G401 (cell line): ENCODE measurements at regions not wholly inside any gene's neighbourhood (a gene's known extent, or its start where the extent isn't known, plus 50 kb on each side); places are given as distances from the start of the nearest gene placed in this dataset.

Source experiments
- DNase-seq: peaks from one replicate; pipeline ENCODE4 v3.0.0-alpha.2; 2015; ENCODE audit warnings: low spot score
- in situ Hi-C: cut with HindIII; loops from 2 replicates; pipeline ENCODE4 v1.10.0; 2016; ENCODE audit warnings: low sequenced_read_pairs, mixed read lengths

DNA sequence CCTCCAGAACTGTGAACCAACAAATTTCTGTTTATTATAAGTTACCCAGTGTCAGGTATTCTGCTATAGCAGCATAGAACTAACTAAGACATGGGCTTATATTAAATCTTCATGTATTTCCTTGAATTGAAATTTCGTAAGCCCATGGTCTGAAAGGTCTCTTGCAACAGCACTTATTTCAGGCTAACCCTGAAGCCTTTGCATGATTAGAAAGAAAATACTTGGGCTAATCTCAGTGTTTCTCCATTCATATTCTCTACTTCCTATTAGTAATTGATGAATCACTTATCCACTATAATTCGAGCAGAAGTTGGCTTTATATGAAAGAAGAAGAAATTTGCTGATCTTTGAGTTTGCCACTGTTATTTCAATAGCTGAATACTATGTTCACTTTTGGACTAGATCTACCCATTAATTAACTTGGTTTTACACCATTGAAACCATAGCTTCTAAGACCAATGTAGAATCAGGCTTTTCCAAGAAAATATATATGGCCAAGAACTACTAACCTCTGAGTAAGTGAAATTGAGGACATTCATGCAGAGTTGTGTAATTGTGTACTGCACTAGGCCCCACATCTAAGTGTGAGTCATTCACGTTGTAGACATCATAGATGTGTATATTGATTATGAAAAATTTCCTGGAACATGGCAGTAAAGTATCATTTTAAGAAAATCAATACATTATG is 731.6 kb downstream of the SOCS6 start:
- in situ Hi-C loops: no loop called here

GRCh38 chr18:71018816-71019215 is 730.0 kb downstream of the SOCS6 start:
- no peak for DNase-seq
- in situ Hi-C loops: no loop called here

More for the DNA sequence above, 731.6 kb downstream of the SOCS6 start:
- no peak for DNase-seq

- in situ Hi-C loops: no loop called here
- no peak for DNase-seq
Measured at GRCh38 chr18:71012789-71013188, 723.9 kb downstream of the SOCS6 start.

DNA sequence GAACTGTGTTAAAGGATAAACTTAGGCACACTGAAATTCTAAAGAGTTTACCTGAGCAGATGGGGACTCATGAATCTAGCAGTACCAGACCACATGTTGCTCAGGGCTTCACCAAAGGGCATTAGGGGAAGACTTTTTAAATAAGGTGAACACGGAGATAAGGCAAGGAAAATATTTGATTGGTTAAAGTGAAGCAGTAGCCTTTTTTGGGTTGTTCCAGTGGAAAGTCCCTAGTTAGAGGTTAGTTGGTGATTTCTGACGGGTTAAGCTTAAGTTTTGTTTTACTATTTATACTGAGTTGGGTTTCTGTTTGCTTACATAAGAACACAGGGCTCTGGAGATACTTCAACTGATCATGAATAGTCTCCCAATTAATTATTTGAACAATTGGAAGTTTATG is 722.5 kb downstream of the SOCS6 start:
- no peak for DNase-seq
- in situ Hi-C loops: no loop called here

DNA sequence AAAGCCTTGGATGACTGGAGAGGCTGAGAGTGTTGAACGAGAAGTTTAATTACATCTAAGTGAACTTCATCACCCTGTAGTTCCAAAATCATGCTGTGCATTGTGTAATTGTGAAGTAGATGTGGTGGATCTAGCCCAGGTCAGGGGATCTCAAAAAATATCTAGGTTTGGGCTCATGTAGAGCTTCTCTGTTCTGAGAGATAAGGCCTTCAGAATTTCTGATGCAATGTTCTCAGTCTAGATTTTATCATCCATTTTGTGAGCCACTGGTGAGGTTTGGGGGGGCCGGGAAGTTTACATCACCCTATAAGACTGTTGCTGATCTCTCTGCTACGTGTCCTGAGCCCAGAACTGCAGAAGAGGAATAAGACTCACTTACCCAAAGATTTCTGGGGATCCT is 719.4 kb downstream of the SOCS6 start:
- in situ Hi-C loops: no loop called here
- DNase-seq: no peak

- in situ Hi-C loops: no loop called here
Measured at GRCh38 chr18:71001597-71001996, 712.8 kb downstream of the SOCS6 start.

GRCh38 chr18:70998490-70998889 is 709.6 kb downstream of the SOCS6 start:
- in situ Hi-C loops: no loop called here
- no peak for DNase-seq

More at GRCh38 chr18:71001597-71001996, 712.8 kb downstream of the SOCS6 start:
- DNase-seq: no peak

GRCh38 chr18:70994116-70994515 is 705.3 kb downstream of the SOCS6 start:
- no peak for DNase-seq
- in situ Hi-C loops: no loop called here

- DNase-seq: no peak
- in situ Hi-C loops: no loop called here
Measured at GRCh38 chr18:70991577-70991976, 702.7 kb downstream of the SOCS6 start.

GRCh38 chr18:70985948-70986347 is 697.1 kb downstream of the SOCS6 start:
- no peak for DNase-seq
- in situ Hi-C loops: no loop called here

- in situ Hi-C loops: no loop called here
- no peak for DNase-seq
Measured at GRCh38 chr18:70982292-70982691, 693.4 kb downstream of the SOCS6 start.

GRCh38 chr18:70981400-70982140 is 692.7 kb downstream of the SOCS6 start:
- no peak for DNase-seq
- in situ Hi-C loops: no loop called here

DNA sequence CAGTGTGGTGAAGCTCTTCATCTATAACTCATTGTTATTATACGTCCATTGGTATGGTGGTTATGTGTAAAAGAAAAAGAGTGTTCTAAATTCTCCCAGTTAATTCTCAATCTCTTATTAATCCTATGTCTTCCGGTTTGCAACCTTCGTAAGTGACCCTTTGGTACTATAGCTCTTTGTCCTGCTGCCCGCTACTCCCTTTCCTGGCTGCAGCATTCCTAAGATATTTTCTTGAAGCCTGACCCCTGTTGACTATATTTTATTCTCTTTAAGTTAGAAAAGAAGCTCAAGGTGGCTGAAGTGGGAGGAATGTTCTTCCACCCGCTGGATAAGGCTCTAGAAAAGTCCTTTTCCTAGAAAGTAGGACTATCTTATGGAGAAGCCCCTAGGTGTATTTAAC is 684.8 kb downstream of the SOCS6 start:
- in situ Hi-C loops: no loop called here
- DNase-seq: no peak

GRCh38 chr18:70966419-70966818 is 677.6 kb downstream of the SOCS6 start:
- no peak for DNase-seq
- in situ Hi-C loops: no loop called here

DNA sequence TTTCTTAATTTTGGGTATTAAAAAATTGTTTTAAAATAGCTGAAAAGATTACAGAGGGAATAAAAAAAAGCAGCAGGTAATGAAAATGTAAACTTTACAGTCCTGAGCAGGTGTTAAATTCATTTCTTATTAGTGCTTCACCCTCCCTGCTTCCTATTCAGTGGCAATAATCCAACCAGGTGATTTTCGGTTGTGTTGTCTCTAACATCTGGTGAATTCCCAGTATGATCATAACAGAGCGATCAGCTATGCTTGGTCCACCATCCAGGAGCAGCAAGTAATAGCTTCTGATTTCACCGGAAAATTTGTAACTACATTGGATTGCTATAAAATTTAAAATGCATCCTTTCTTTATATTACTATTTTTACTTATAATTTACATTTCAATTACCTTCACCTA is 673.1 kb downstream of the SOCS6 start:
- in situ Hi-C loops: no loop called here
- no peak for DNase-seq

DNA sequence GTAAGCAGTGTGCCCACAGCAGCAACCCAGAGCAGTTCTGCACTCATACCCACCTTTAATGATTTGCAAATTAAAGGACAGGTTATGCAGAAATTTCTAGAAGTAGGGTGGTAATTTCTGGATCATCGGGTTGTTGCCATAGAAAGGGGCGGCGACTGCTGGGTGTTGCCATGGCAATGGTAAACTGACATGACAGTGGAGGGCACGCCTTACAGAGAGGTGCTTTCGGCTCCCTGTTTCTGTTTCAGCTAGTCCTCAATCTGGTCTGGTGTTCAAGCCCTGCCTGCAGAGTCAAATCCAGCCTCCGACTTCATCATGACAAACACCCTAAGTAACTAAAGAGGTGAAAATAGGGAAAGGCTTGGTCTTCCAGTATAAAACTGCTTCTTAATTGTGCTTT is 667.7 kb downstream of the SOCS6 start:
- in situ Hi-C loops: no loop called here
- no peak for DNase-seq

- DNase-seq: no peak
- in situ Hi-C loops: no loop called here
Measured at GRCh38 chr18:70936160-70936559, 647.3 kb downstream of the SOCS6 start.

DNA sequence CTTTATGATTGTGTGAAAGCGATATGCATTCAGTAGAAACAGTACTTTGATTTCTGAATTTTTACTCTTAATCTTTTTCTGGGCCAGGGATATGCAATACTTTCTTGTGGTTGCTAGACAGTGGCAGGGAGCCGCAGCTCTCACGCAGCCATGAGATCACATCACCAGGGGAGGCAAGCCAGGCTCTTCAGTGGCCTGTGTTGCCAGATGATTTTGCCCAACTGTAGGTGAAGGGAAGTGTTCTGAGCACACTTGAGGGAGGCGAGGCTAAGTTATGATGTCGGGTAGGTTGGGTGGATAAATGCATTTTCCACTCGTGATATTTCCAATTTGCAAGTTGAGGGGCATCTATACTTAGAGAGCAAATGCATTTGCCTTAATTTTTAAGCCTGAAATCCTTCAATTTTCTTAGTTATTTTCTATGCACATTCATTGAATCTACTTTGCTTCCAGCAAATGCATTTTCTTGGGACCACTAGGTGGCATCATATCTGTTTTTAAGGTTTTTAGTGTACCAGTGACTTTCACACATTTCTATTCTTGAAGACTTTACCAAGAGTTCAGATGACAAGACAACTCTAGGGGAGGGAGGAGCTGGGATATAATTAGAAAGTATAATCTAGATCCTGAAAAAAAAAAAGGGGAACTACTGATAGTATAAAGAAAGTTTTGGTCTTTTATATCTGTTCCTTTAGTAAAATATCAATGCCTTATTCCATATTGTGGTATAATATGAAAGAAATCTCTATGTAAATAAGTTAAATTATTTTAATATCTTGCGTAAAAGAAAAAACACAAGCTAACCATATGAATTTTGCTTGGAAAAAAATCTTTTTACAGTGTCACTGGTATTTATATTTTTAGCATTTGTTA is 643.3 kb downstream of the SOCS6 start:
- in situ Hi-C loops: no loop called here
- peak; percentile 44 for DNase-seq

DNA sequence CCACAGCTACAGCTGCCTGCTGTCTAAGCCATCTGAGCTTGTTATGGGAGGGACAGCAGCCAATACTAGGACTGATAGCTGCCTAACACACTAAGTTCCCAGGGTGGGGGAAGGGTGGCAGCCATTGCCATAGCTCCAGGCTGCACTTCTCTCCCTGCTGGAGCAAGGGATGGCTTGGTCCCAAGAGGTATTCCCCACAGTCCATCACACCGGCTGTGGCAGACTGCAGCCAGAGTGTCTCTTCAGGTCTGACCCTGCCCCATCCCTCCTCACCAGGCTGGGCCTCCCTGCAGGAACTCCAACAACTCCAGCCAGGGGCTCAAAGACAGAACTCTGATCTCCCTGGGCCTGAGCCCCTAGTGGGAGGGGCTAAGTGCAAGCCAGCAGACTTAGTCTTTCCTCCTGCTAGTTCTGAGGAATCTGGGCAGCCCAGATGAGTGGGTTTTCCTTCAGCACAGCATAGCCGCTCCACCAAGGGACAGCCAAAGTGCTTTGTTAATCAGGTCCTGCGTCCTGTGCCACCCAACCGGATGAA is 632.1 kb downstream of the SOCS6 start:
- in situ Hi-C loops: no loop called here
- DNase-seq: no peak

DNA sequence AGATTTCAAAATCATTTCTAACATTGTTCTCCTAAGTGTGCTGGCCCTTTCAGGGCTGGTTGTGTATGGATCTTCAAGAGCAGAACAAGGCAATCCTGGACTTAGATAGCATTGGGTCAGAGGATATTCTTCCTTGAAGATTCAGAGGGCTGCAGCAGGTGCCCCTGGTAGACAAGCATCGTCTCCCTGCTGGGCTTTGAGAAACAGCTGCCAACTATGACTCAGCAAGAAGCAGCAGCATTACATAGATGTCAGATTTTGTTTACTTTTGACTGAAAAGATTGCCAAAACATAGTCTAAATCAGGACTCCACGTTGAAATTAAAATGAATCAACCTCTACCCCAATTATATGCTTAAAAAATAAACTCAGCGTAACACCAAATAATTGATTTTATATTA is 618.8 kb downstream of the SOCS6 start:
- peak; percentile 85 for DNase-seq
- in situ Hi-C loops: no loop called here
